CD4-positive, alpha-beta T cell treated with Interferon gamma for 1 hour (primary cell): ENCODE measurements at regions not wholly inside any gene's neighbourhood (a gene's known extent, or its start where the extent isn't known, plus 50 kb on each side); places are given as distances from the start of the nearest gene placed in this dataset.
"Not testable (repeated sequence)": the region's sequence is repeated elsewhere in the genome, so short reads cannot be mapped to it uniquely, and the experiment has no call there.

Experiments used
- DNase-seq: peaks from one replicate; pipeline ENCODE4 v3.0.0-alpha.2; 2020

- DNase-seq: no peak
Observed at GRCh38 chr6:84862843-84863242, 98.4 kb upstream of the TBX18 start.

GRCh38 chr6:84860920-84861319, 96.5 kb upstream of the TBX18 start:
- no peak for DNase-seq

GRCh38 chr6:84860509-84860908, 96.1 kb upstream of the TBX18 start:
- DNase-seq: no peak

GRCh38 chr6:84854811-84855400, 90.5 kb upstream of the TBX18 start:
- no peak for DNase-seq

- no peak for DNase-seq
Observed at GRCh38 chr6:84853901-84854300, 89.5 kb upstream of the TBX18 start.

- DNase-seq: no peak
Observed at GRCh38 chr6:84848960-84849359, 84.6 kb upstream of the TBX18 start.

GRCh38 chr6:84847390-84848160, 83.2 kb upstream of the TBX18 start:
- no peak for DNase-seq

GRCh38 chr6:84842525-84843166, 78.2 kb upstream of the TBX18 start:
- DNase-seq: no peak

- not testable (repeated sequence) for DNase-seq
Observed at GRCh38 chr6:84837068-84837866, 72.9 kb upstream of the TBX18 start.

GRCh38 chr6:84836366-84836765, 72.0 kb upstream of the TBX18 start:
- no peak for DNase-seq

GRCh38 chr6:84835340-84835739, 70.9 kb upstream of the TBX18 start:
- DNase-seq: no peak

- DNase-seq: not testable (repeated sequence)
Observed at GRCh38 chr6:84831924-84832323, 67.5 kb upstream of the TBX18 start.

- DNase-seq: no peak
Observed at GRCh38 chr6:84825461-84825860, 61.1 kb upstream of the TBX18 start.

GRCh38 chr6:84821314-84821713, 56.9 kb upstream of the TBX18 start:
- not testable (repeated sequence) for DNase-seq

GRCh38 chr6:84816741-84817140, 52.3 kb upstream of the TBX18 start:
- no peak for DNase-seq

GRCh38 chr6:84815896-84816735, 51.7 kb upstream of the TBX18 start:
- DNase-seq: no peak
